ENCODE measurements at regions not wholly inside any gene's neighbourhood (a gene's known extent, or its start where the extent isn't known, plus 50 kb on each side); places are given as distances from the start of the nearest gene placed in this dataset.

DNA sequence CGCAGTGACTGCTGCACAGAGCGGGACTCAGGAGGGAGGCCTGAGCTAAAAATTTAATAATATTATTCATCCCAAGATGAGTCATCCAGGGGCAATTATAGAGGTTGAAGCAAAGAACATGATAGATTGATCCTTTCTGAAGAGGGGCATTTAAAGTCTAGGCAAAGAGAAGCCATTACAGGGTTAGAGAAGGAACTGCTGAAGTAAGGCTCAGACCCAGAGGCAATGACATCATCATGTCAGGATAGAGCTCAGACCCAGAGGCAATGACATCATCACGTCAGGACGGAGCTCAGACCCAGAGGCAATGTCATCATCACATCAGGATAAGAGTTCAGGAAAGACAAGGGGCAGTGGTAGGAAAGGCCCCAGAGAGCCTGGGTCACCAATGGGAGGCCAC, 184.0 kb downstream of the TMEM18 start:
- Histone ChIP-seq H4K8ac (ENCODE audit: low read depth, low read length) (no peak overlapping the region), H3K4ac (ENCODE audit: low read depth, low read length) (no peak overlapping the region), H3K18ac (ENCODE audit: low read length) (no peak overlapping the region), H3K36me3 (ENCODE audit: control insufficient read depth in 1 of 2, insufficient read depth in 2 of 2, low read length in 2 of 2) (no peaks in the 10 kb centered on the region), H3K4me1 (ENCODE audit: control insufficient read depth in 1 of 2, insufficient read depth in 2 of 2, low read length in 2 of 2) (no peaks in the 10 kb centered on the region), H3K79me2 (ENCODE audit: control insufficient read depth, insufficient read depth, low read length, poor library complexity) (no peaks in the 10 kb centered on the region), H4K91ac (ENCODE audit: low read depth, low read length) (no peak overlapping the region), H3K9ac (ENCODE audit: low read length) (no peak overlapping the region), H3K4me3 (ENCODE audit: low read depth, low read length) (no peak overlapping the region), H2BK12ac (ENCODE audit: low read length) (no peak overlapping the region), H3K79me1 (ENCODE audit: low read length) (no peaks in the 10 kb centered on the region), H2AFZ (ENCODE audit: insufficient read depth, low read length, poor library complexity) (no peak overlapping the region), H2AK5ac (ENCODE audit: low read length) (no peak overlapping the region), H3K27me3 (ENCODE audit: insufficient read depth, low read length) (no peaks in the 10 kb centered on the region), H4K12ac (ENCODE audit: low read depth, low read length) (no peak overlapping the region), H2BK5ac (ENCODE audit: low read depth, low read length, poor library complexity) (no peak overlapping the region), H3K14ac (ENCODE audit: low read length) (no peak overlapping the region), H3K4me2 (ENCODE audit: low read length) (no peak overlapping the region), H3K23ac (ENCODE audit: low read length) (no peak overlapping the region), H3K9me3 (ENCODE audit: insufficient read depth, low read depth, low read length) (no peaks in the 10 kb centered on the region), H3K27ac (ENCODE audit: low read depth, low read length) (no peak overlapping the region), H2BK120ac (ENCODE audit: insufficient read depth, low read length, poor library complexity) (no peak overlapping the region)
- DNase-seq = no peak
- WGBS (ENCODE audit: extremely low coverage, insufficient coverage, insufficient read length) = no CpG with 5 or more reads among the region's 4 CpGs

DNA sequence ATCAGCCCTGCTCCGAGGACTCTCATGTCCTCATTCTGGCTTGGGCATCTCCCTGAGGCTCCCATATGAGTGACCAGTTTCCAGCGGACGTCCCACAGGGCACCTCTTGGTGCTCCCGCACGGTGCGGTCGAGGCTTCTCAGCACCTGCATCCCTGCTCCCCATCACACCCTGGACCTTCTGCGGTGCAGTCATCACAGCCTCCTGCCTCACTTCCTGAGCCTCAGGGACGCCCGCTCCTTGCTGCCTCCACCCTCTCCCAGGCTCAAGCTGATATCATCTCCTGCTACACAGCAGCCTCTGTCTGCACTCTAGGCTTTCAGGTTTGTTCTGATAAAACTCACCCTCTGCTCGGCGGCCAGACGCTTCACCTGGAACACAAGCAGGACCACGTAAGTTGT, 185.0 kb downstream of the TMEM18 start:
- H3K14ac ChIP-seq (ENCODE audit: low read length) = no peak overlapping the region
- H3K9ac ChIP-seq (ENCODE audit: low read length) = no peak overlapping the region
- no peaks in the 10 kb centered on the region for H3K4me1 ChIP-seq (ENCODE audit: control insufficient read depth in 1 of 2, insufficient read depth in 2 of 2, low read length in 2 of 2)
- no peak overlapping the region for H3K23ac ChIP-seq (ENCODE audit: low read length)
- WGBS (ENCODE audit: extremely low coverage, insufficient coverage, insufficient read length) = no CpG with 5 or more reads among the region's 14 CpGs
- no peak overlapping the region for H2BK120ac ChIP-seq (ENCODE audit: insufficient read depth, low read length, poor library complexity)
- no peaks in the 10 kb centered on the region for H3K27me3 ChIP-seq (ENCODE audit: insufficient read depth, low read length)
- no peak overlapping the region for H3K27ac ChIP-seq (ENCODE audit: low read depth, low read length)
- H4K8ac ChIP-seq (ENCODE audit: low read depth, low read length) = no peak overlapping the region
- H2BK5ac ChIP-seq (ENCODE audit: low read depth, low read length, poor library complexity) = no peak overlapping the region
- H2BK12ac ChIP-seq (ENCODE audit: low read length) = no peak overlapping the region
- H3K18ac ChIP-seq (ENCODE audit: low read length) = no peak overlapping the region
- no peaks in the 10 kb centered on the region for H3K79me1 ChIP-seq (ENCODE audit: low read length)
- no peak overlapping the region for H2AK5ac ChIP-seq (ENCODE audit: low read length)
- H2AFZ ChIP-seq (ENCODE audit: insufficient read depth, low read length, poor library complexity) = no peak overlapping the region
- H4K12ac ChIP-seq (ENCODE audit: low read depth, low read length) = no peak overlapping the region
- no peak overlapping the region for H3K4me3 ChIP-seq (ENCODE audit: low read depth, low read length)
- no peak overlapping the region for H3K4ac ChIP-seq (ENCODE audit: low read depth, low read length)
- no peaks in the 10 kb centered on the region for H3K36me3 ChIP-seq (ENCODE audit: control insufficient read depth in 1 of 2, insufficient read depth in 2 of 2, low read length in 2 of 2)
- DNase-seq = no peak
- H3K9me3 ChIP-seq (ENCODE audit: insufficient read depth, low read depth, low read length) = no peaks in the 10 kb centered on the region
- no peaks in the 10 kb centered on the region for H3K79me2 ChIP-seq (ENCODE audit: control insufficient read depth, insufficient read depth, low read length, poor library complexity)
- no peak overlapping the region for H4K91ac ChIP-seq (ENCODE audit: low read depth, low read length)
- H3K4me2 ChIP-seq (ENCODE audit: low read length) = no peak overlapping the region

DNA sequence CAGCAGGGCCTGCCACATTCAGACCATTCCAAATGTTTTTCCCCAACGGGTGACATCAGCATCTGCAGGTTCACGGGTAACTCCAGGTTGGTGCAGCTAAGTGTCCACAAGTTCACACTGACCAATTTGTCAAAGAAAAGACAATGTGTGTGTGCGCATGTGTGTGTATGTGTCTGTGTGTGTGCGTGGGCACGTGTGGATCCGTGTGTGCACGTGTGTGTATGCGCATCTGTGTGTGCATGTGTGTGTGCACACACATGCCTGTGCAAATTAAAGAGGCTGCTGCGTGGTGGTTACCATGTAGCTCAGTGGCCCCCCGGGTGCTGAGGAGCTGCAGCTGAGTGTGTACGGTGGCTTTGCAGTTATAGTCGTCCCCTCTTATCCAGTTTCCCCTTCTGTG, 187.4 kb downstream of the TMEM18 start:
- H3K27ac ChIP-seq (ENCODE audit: low read depth, low read length) = no peak overlapping the region
- H3K36me3 ChIP-seq (ENCODE audit: control insufficient read depth in 1 of 2, insufficient read depth in 2 of 2, low read length in 2 of 2) = no peaks in the 10 kb centered on the region
- DNase-seq = no peak
- no peaks in the 10 kb centered on the region for H3K79me2 ChIP-seq (ENCODE audit: control insufficient read depth, insufficient read depth, low read length, poor library complexity)
- H3K9ac ChIP-seq (ENCODE audit: low read length) = no peak overlapping the region
- H2AFZ ChIP-seq (ENCODE audit: insufficient read depth, low read length, poor library complexity) = no peak overlapping the region
- no peak overlapping the region for H3K18ac ChIP-seq (ENCODE audit: low read length)
- H3K4me3 ChIP-seq (ENCODE audit: low read depth, low read length) = no peak overlapping the region
- H3K9me3 ChIP-seq (ENCODE audit: insufficient read depth, low read depth, low read length) = no peaks in the 10 kb centered on the region
- H4K91ac ChIP-seq (ENCODE audit: low read depth, low read length) = no peak overlapping the region
- H3K14ac ChIP-seq (ENCODE audit: low read length) = no peak overlapping the region
- H2BK5ac ChIP-seq (ENCODE audit: low read depth, low read length, poor library complexity) = no peak overlapping the region
- H2AK5ac ChIP-seq (ENCODE audit: low read length) = no peak overlapping the region
- H4K8ac ChIP-seq (ENCODE audit: low read depth, low read length) = no peak overlapping the region
- no peak overlapping the region for H4K12ac ChIP-seq (ENCODE audit: low read depth, low read length)
- no peak overlapping the region for H2BK12ac ChIP-seq (ENCODE audit: low read length)
- H3K23ac ChIP-seq (ENCODE audit: low read length) = no peak overlapping the region
- H3K27me3 ChIP-seq (ENCODE audit: insufficient read depth, low read length) = no peaks in the 10 kb centered on the region
- H3K4me2 ChIP-seq (ENCODE audit: low read length) = no peak overlapping the region
- H3K79me1 ChIP-seq (ENCODE audit: low read length) = no peaks in the 10 kb centered on the region
- no peaks in the 10 kb centered on the region for H3K4me1 ChIP-seq (ENCODE audit: control insufficient read depth in 1 of 2, insufficient read depth in 2 of 2, low read length in 2 of 2)
- WGBS (ENCODE audit: extremely low coverage, insufficient coverage, insufficient read length) = no CpG with 5 or more reads among the region's 12 CpGs
- no peak overlapping the region for H3K4ac ChIP-seq (ENCODE audit: low read depth, low read length)
- no peak overlapping the region for H2BK120ac ChIP-seq (ENCODE audit: insufficient read depth, low read length, poor library complexity)

DNA sequence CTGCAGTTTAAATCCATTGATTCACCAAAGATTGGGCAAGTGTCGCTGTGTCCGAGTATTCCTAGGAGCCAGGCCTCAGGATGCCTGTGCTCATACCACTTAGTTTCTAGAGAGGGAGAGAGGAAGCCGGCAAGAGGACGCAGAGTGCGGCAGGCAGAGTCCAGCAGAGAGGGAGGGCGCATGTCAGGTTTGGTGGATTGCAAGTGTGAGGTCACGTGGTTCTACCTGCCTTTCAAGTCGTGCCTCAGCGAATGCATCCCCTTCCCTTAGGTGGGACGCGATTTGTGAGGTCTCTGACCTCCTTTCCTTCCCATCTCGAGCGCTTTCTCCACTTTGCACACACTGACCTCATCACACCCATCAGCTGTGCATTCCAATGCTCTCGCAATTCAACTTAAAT, 188.1 kb downstream of the TMEM18 start:
- no peaks in the 10 kb centered on the region for H3K79me1 ChIP-seq (ENCODE audit: low read length)
- no peak overlapping the region for H2BK5ac ChIP-seq (ENCODE audit: low read depth, low read length, poor library complexity)
- no peak overlapping the region for H3K4me2 ChIP-seq (ENCODE audit: low read length)
- no peak overlapping the region for H3K23ac ChIP-seq (ENCODE audit: low read length)
- no peaks in the 10 kb centered on the region for H3K4me1 ChIP-seq (ENCODE audit: control insufficient read depth in 1 of 2, insufficient read depth in 2 of 2, low read length in 2 of 2)
- no peak overlapping the region for H2AK5ac ChIP-seq (ENCODE audit: low read length)
- peak overlapping the region; percentile 66 for H3K9ac ChIP-seq (ENCODE audit: low read length)
- H3K4ac ChIP-seq (ENCODE audit: low read depth, low read length) = no peak overlapping the region
- no peak overlapping the region for H3K27ac ChIP-seq (ENCODE audit: low read depth, low read length)
- no peaks in the 10 kb centered on the region for H3K9me3 ChIP-seq (ENCODE audit: insufficient read depth, low read depth, low read length)
- DNase-seq = peak; percentile 9 to 42
- no peaks in the 10 kb centered on the region for H3K79me2 ChIP-seq (ENCODE audit: control insufficient read depth, insufficient read depth, low read length, poor library complexity)
- H4K8ac ChIP-seq (ENCODE audit: low read depth, low read length) = no peak overlapping the region
- H3K14ac ChIP-seq (ENCODE audit: low read length) = no peak overlapping the region
- no peak overlapping the region for H2AFZ ChIP-seq (ENCODE audit: insufficient read depth, low read length, poor library complexity)
- H3K36me3 ChIP-seq (ENCODE audit: control insufficient read depth in 1 of 2, insufficient read depth in 2 of 2, low read length in 2 of 2) = no peaks in the 10 kb centered on the region
- H4K91ac ChIP-seq (ENCODE audit: low read depth, low read length) = no peak overlapping the region
- H4K12ac ChIP-seq (ENCODE audit: low read depth, low read length) = no peak overlapping the region
- no peaks in the 10 kb centered on the region for H3K27me3 ChIP-seq (ENCODE audit: insufficient read depth, low read length)
- H3K18ac ChIP-seq (ENCODE audit: low read length) = no peak overlapping the region
- no peak overlapping the region for H2BK120ac ChIP-seq (ENCODE audit: insufficient read depth, low read length, poor library complexity)
- H3K4me3 ChIP-seq (ENCODE audit: low read depth, low read length) = no peak overlapping the region
- H2BK12ac ChIP-seq (ENCODE audit: low read length) = no peak overlapping the region
- WGBS (ENCODE audit: extremely low coverage, insufficient coverage, insufficient read length) = no CpG with 5 or more reads among the region's 14 CpGs
